CD14-positive monocyte (primary cell): ENCODE measurements at regions not wholly inside any gene's neighbourhood (a gene's known extent, or its start where the extent isn't known, plus 50 kb on each side); places are given as distances from the start of the nearest gene placed in this dataset.

Source experiments
- DNase-seq, 3 donors: peaks; one replicate each; pipeline ENCODE4 v3.0.0-alpha.2; 2011 to 2022
- H2AFZ ChIP-seq: 2 replicates; pipeline ENCODE4 v1.6.0; 2012; ENCODE audit warnings: mild to moderate bottlenecking, low read depth, low read length, inconsistent platforms; ENCODE audit not compliant: insufficient read depth, poor library complexity, severe bottlenecking
- H3K27ac ChIP-seq, 2 donors: 1 replicate in 1 of 2; 2 replicates in 1 of 2; pipeline ENCODE4 v1.5.1; 2012 to 2013; ENCODE audit warnings: low read length in 2 of 2, control low read depth in 1 of 2, inconsistent platforms in 1 of 2, low read depth in 1 of 2, mild to moderate bottlenecking in 1 of 2
- H3K27me3 ChIP-seq, 2 donors: one replicate each; pipeline versions ENCODE4 v1.6.0 to v1.6.1; 2011 to 2013; ENCODE audit warnings: low read length in 2 of 2; ENCODE audit not compliant: control insufficient read depth in 2 of 2, insufficient read depth in 2 of 2
- H3K36me3 ChIP-seq, 2 donors: replicated peaks in 1 of 2; 1 replicate in 1 of 2; 2 replicates in 1 of 2; pipeline versions ENCODE4 v1.5.1 to v1.6.1; 2012 to 2013; ENCODE audit warnings: low read length in 2 of 2, control low read depth in 1 of 2, inconsistent platforms in 1 of 2, mild to moderate bottlenecking in 1 of 2; ENCODE audit not compliant: insufficient read depth in 2 of 2, control insufficient read depth in 1 of 2
- H3K4me1 ChIP-seq, 2 donors: 1 replicate in 1 of 2; 2 replicates in 1 of 2; pipeline versions ENCODE4 v1.5.1 to v1.6.1; 2012 to 2013; ENCODE audit warnings: low read length in 2 of 2, control low read depth in 1 of 2, inconsistent platforms in 1 of 2, mild to moderate bottlenecking in 1 of 2, moderate library complexity in 1 of 2; ENCODE audit not compliant: insufficient read depth in 2 of 2, control insufficient read depth in 1 of 2
- H3K4me2 ChIP-seq: replicated peaks from 2 replicates; pipeline ENCODE3; 2012; ENCODE audit warnings: low read length, moderate library complexity, mild to moderate bottlenecking; ENCODE audit not compliant: poor library complexity, severe bottlenecking; ENCODE audit errors: extremely low read depth
- H3K4me3 ChIP-seq, 3 experiments: fragments of 200-600 bp in 1 of 3; sonication (generic) in 1 of 3; replicated peaks in 1 of 3; 1 replicate in 2 of 3; 2 replicates in 1 of 3; pipeline ENCODE4 v1.5.1; 2011 to 2013; ENCODE audit warnings: low read length in 3 of 3, mild to moderate bottlenecking in 3 of 3, control low read depth in 2 of 3, low read depth in 2 of 3, inconsistent platforms in 1 of 3, moderate library complexity in 1 of 3
- H3K79me2 ChIP-seq: 2 replicates; pipeline ENCODE4 v1.6.0; 2012; ENCODE audit warnings: mild to moderate bottlenecking, control low read depth, inconsistent platforms, low read length, moderate library complexity; ENCODE audit not compliant: insufficient read depth
- H3K9ac ChIP-seq: 2 replicates; pipeline ENCODE4 v1.6.0; 2017; ENCODE audit warnings: low read length, mild to moderate bottlenecking; ENCODE audit not compliant: insufficient read depth, poor library complexity, severe bottlenecking
- H3K9me3 ChIP-seq, 2 donors: replicated peaks in 1 of 2; 1 replicate in 1 of 2; 2 replicates in 1 of 2; pipeline versions ENCODE4 v1.5.1 to v1.6.1; 2012 to 2013; ENCODE audit warnings: low read length in 2 of 2, control low read depth in 1 of 2; ENCODE audit not compliant: control insufficient read depth in 1 of 2, insufficient read depth in 1 of 2
- H4K20me1 ChIP-seq: 2 replicates; pipeline ENCODE4 v1.6.0; 2012; ENCODE audit warnings: mild to moderate bottlenecking, low read length, control low read depth, moderate library complexity; ENCODE audit not compliant: insufficient read depth
- H3K27ac Mint-ChIP-seq, 7 donors: one replicate each; pipeline ENCODE4 v1.8.0; 2020; ENCODE audit warnings: mild to moderate bottlenecking in 7 of 7, mixed read lengths in 7 of 7, moderate library complexity in 6 of 7, inconsistent platforms in 2 of 7
- H3K27me3 Mint-ChIP-seq, 3 donors: one replicate each; pipeline ENCODE4 v1.8.0; 2021 to 2022; ENCODE audit warnings: low read depth in 3 of 3, mild to moderate bottlenecking in 3 of 3, mixed read lengths in 3 of 3, moderate library complexity in 3 of 3, inconsistent platforms in 1 of 3
- H3K36me3 Mint-ChIP-seq, 2 donors: one replicate each; pipeline ENCODE4 v1.8.0; 2020; ENCODE audit warnings: mixed read lengths in 2 of 2, inconsistent platforms in 1 of 2, mild to moderate bottlenecking in 1 of 2
- H3K4me1 Mint-ChIP-seq: one replicate; pipeline ENCODE4 v1.8.0; 2020; ENCODE audit warnings: mild to moderate bottlenecking, mixed read lengths
- H3K4me3 Mint-ChIP-seq, 2 donors: one replicate each; pipeline ENCODE4 v1.8.0; 2020; ENCODE audit warnings: mild to moderate bottlenecking in 2 of 2, mixed read lengths in 2 of 2, moderate library complexity in 1 of 2
- H3K9me3 Mint-ChIP-seq, 7 donors: one replicate each; pipeline ENCODE4 v1.8.0; 2020 to 2022; ENCODE audit warnings: mixed read lengths in 7 of 7, mild to moderate bottlenecking in 6 of 7, moderate library complexity in 6 of 7, inconsistent platforms in 2 of 7
- WGBS: methylation state at CpG from one replicate; pipeline ENCODE4 v1.1.5; 2013; ENCODE audit warnings: missing lambda C conversion rate; ENCODE audit not compliant: insufficient coverage; 5-methylcytosine and 5-hydroxymethylcytosine counted together
- intact Hi-C, 2 donors: fragments of 100-400 bp; cut with micrococcal nuclease; formaldehyde crosslinking; loops; one replicate each; pipeline versions ENCODE4 v1.15.0 to v1.15.1; 2023
- TF ChIP-seq, protein P1 (sequence below): fragments of 200-600 bp; IDR thresholded peaks from one replicate; pipeline ENCODE4 v1.8.0; 2022; ENCODE audit warnings: antibody characterized with exemption, mild to moderate bottlenecking

DNA sequence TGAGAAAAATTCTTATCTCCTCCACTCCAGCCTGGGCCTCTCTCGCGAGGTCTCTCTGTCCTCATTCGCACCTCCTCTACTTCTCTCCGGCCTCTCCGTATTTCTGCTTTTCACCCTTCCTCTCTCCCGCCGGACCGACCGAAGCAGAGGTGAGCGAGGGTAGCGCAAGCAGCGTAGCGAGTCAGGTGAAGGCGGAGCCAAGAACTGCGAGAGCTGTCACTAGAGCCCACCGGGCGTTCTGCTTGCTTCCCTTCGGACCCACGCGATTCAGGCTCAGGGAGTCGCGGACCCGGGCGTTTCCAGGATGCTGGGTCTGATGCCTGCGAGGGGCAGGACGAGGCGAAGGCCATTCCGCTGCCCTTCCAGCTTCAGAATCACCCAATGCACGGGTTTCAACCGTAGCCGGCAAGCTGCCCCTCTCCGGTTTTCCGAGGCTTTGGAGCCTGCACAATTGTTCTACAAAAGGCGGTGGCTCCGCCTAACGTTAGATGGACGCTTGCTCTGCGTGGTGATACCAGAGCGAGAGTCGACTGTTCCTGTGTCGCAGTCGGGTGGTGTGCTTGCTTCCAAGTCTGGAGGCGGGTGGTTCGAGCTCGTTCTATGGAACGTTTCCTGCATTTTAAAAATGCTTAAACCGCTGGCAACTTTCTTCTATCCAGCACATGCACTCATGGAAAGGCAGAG lies 310.2 kb downstream of the FAM72C start:
- H3K27ac Mint-ChIP-seq: no peak overlapping the region
- Histone ChIP-seq H3K79me2 (no peaks in the 10 kb centered on the region), H2AFZ (no peak overlapping the region), H4K20me1 (no peaks in the 10 kb centered on the region), H3K4me3 (no peak overlapping the region), H3K9me3 (peaks cover 0 to 54% of the 10 kb centered on the region in 2 donors), H3K4me2 (no peak overlapping the region), H3K36me3 (no peaks in the 10 kb centered on the region), H3K4me1 (no peaks in the 10 kb centered on the region), H3K27ac (no peak overlapping the region), H3K9ac (no peak overlapping the region), H3K27me3 (peaks cover 65 to 74% of the 10 kb centered on the region in 2 donors)
- intact Hi-C loops: no loop called here
- TF ChIP-seq, protein P1, sequence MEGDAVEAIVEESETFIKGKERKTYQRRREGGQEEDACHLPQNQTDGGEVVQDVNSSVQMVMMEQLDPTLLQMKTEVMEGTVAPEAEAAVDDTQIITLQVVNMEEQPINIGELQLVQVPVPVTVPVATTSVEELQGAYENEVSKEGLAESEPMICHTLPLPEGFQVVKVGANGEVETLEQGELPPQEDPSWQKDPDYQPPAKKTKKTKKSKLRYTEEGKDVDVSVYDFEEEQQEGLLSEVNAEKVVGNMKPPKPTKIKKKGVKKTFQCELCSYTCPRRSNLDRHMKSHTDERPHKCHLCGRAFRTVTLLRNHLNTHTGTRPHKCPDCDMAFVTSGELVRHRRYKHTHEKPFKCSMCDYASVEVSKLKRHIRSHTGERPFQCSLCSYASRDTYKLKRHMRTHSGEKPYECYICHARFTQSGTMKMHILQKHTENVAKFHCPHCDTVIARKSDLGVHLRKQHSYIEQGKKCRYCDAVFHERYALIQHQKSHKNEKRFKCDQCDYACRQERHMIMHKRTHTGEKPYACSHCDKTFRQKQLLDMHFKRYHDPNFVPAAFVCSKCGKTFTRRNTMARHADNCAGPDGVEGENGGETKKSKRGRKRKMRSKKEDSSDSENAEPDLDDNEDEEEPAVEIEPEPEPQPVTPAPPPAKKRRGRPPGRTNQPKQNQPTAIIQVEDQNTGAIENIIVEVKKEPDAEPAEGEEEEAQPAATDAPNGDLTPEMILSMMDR: no peak
- H3K36me3 Mint-ChIP-seq: peaks cover 0 to 2% of the 10 kb centered on the region in 2 donors
- no peak for DNase-seq
- H3K4me1 Mint-ChIP-seq: peaks cover 7% of the 10 kb centered on the region
- H3K9me3 Mint-ChIP-seq: peaks cover 7 to 49% (median 35%) of the 10 kb centered on the region in 7 donors
- 4% methylated on average over 40 of the region's 47 CpGs for WGBS
- peaks cover 70 to 89% (median 72%) of the 10 kb centered on the region in 3 donors for H3K27me3 Mint-ChIP-seq
- H3K4me3 Mint-ChIP-seq: peak overlapping the region in 1 of 2 donors; percentile 83

- no peak for DNase-seq
- no peak overlapping the region for H3K9ac ChIP-seq
- TF ChIP-seq, protein P1: no peak
- Mint-ChIP-seq H3K9me3 (peaks cover 13 to 52% (median 46%) of the 10 kb centered on the region in 7 donors), H3K36me3 (peaks cover 0 to 2% of the 10 kb centered on the region in 2 donors), H3K27ac (no peak overlapping the region), H3K4me3 (peak overlapping the region in 1 of 2 donors; percentile 83), H3K4me1 (peaks cover 7% of the 10 kb centered on the region), H3K27me3 (peaks cover 73 to 91% (median 78%) of the 10 kb centered on the region in 3 donors)
- no peak overlapping the region for H3K27ac ChIP-seq
- H3K79me2 ChIP-seq: no peaks in the 10 kb centered on the region
- no peaks in the 10 kb centered on the region for H3K36me3 ChIP-seq
- H2AFZ ChIP-seq: no peak overlapping the region
- H4K20me1 ChIP-seq: no peaks in the 10 kb centered on the region
- H3K4me2 ChIP-seq: no peak overlapping the region
- WGBS: 20% methylated on average over 9 of the region's 14 CpGs
- peaks cover 67 to 73% of the 10 kb centered on the region in 2 donors for H3K27me3 ChIP-seq
- intact Hi-C loops: no loop called here
- peaks cover 0 to 57% of the 10 kb centered on the region in 2 donors for H3K9me3 ChIP-seq
- no peak overlapping the region for H3K4me3 ChIP-seq
- H3K4me1 ChIP-seq: no peaks in the 10 kb centered on the region
Measured at GRCh38 chr1:143660354-143660941, 311.3 kb downstream of the FAM72C start.
